ENCODE measurements at regions not wholly inside any gene's neighbourhood (a gene's known extent, or its start where the extent isn't known, plus 50 kb on each side); places are given as distances from the start of the nearest gene placed in this dataset.
"Not testable (repeated sequence)": the region's sequence is repeated elsewhere in the genome, so short reads cannot be mapped to it uniquely, and the experiment has no call there.

GRCh38 chr13:18567890-18568289 lies 613.7 kb downstream of the TUBA3C start:
- H3K4me1 Mint-ChIP-seq (ENCODE audit: low read depth, unreplicated experiment); H3K9me3 ChIP-seq; H3K27ac Mint-ChIP-seq (ENCODE audit: unreplicated experiment); POLR2A ChIA-PET; H3K36me3 ChIP-seq (ENCODE audit: control insufficient read depth, insufficient read depth, low read length); intact Hi-C loops (cut with micrococcal nuclease; ENCODE audit: unreplicated experiment); H3K4me3 ChIP-seq (ENCODE audit: low read depth, low read length); BruUV-seq (replicated peaks); H3K36me3 Mint-ChIP-seq (ENCODE audit: insufficient read depth, unreplicated experiment); H3K27me3 ChIP-seq (replicated peaks; ENCODE audit: control insufficient read depth, insufficient read depth, low read length); H3K4me1 ChIP-seq; H3K9me3 Mint-ChIP-seq (ENCODE audit: unreplicated experiment); CTCF ChIA-PET; H3K4me3 Mint-ChIP-seq (ENCODE audit: unreplicated experiment); H3K27me3 Mint-ChIP-seq (ENCODE audit: insufficient read depth, unreplicated experiment); DNase-seq: not testable (repeated sequence)
